ENCODE measurements at regions not wholly inside any gene's neighbourhood (a gene's known extent, or its start where the extent isn't known, plus 50 kb on each side); places are given as distances from the start of the nearest gene placed in this dataset.
"Not testable (repeated sequence)": the region's sequence is repeated elsewhere in the genome, so short reads cannot be mapped to it uniquely, and the experiment has no call there.

- FAIRE-seq: no peak
Measured at GRCh38 chrX:63581906-63582305, 203.1 kb downstream of the ARHGEF9 start.

DNA sequence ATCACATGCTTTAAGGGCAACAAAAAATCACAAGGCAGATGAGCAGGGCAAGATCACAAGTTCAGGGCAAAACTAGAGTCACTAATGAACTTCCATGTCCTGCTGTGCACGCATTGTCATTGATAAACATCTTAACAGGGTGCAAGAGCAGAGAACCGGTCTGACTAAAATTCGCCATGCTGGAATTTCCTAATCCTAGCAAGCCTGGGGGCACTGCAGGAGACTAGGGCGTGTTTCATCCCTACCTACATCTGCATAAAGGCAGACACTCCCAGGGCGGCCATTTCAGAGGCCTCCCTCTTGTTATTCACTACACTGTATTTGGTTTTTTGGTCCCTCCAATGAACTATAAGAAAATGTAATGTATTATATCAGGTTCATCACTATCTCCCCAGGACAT, 203.6 kb downstream of the ARHGEF9 start:
- FAIRE-seq: no peak

- FAIRE-seq: no peak
Measured at GRCh38 chrX:63576533-63576932, 208.5 kb downstream of the ARHGEF9 start.

- FAIRE-seq: not testable (repeated sequence)
Measured at GRCh38 chrX:63575700-63576099, 209.3 kb downstream of the ARHGEF9 start.

DNA sequence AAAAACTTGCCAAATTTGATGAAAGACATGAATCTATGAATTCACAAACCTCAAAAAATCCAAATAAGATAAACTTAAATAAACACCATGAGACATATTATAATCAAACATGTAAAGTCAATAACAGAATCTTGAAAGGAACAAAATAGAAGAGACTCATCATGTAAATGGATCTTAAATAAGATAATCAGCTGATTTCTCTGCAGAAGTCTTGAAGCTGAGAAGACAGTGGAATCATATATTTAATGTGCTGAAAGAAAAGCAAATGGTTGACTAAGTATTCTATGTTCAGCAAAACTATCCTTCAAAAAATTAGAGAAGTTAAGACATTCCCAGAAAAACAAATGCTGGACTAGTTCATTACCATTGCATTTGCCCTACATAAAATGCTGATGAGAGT, 215.7 kb upstream of the SPIN4 start:
- no peak for FAIRE-seq

DNA sequence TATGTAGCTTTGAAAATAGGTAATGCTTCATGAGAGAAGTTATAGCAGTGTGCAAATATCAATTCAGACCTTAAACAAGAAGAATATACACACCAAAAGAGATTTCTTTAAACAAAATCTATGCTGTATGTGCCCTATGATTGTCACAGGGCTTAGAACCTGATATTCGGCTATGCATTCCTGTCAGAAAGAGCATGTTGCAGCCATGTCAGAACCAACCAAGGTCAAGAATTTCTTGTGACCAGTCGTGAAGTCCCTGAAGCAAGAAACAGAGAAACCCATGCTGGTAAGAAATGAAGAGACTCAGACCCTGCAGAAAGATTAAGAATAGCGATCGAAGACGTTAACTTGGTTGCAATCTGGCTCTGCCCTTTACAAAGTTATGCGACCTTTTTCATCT, 210.3 kb upstream of the SPIN4 start:
- no peak for FAIRE-seq

DNA sequence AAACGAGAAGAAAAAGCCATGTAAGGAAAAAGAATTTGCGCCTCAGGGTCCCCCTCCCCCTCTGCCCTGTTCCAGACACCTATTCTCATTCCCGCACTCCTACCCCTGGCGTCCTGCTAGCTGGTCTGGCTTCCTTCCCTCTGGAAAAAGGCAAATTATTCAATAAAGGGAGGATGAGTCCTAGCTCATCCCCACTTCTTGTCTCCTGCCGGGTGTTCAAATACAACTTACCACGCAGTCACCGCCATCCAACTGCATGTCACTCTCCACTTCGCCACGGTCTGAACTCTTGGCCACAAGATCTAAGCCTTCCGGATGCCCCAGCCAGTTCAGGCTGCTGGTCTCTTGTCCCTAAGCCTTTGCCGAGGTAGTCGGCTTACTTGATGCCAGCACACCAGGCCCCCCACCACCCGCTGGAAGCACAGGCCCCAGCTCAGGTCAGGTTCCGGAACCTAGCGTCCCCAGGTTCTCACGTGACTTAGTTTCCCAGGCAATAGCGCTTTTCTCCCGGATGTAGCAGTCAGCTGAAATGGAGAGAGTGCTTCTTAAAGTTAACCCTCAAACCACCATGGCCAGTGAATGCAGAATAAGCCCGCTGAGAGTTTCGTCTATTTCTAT, 209.6 kb upstream of the SPIN4 start:
- peak; percentile 98 for FAIRE-seq

- FAIRE-seq: no peak
Measured at GRCh38 chrX:63551856-63552255, 200.7 kb upstream of the SPIN4 start.

DNA sequence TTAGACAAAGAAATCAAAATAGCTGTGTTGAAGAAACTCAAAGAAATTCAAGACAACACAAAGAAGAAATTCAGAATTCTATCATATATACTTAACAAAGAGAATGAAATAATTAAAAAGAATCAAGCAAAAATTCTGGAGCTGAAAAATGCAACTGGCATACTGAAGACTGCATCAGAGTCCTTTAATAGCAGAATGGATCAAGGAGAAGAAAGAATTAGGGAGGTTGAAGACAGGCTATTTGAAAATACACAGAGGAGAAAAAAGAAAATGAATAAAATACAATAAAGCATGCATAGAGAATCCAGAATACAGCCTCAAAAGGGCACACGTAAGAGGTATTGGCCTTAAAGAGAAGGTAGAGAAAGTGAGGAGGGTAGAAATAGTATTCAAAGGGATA, 179.5 kb upstream of the SPIN4 start:
- FAIRE-seq: peak; percentile 21

- no peak for FAIRE-seq
Measured at GRCh38 chrX:63529961-63530360, 178.8 kb upstream of the SPIN4 start.

DNA sequence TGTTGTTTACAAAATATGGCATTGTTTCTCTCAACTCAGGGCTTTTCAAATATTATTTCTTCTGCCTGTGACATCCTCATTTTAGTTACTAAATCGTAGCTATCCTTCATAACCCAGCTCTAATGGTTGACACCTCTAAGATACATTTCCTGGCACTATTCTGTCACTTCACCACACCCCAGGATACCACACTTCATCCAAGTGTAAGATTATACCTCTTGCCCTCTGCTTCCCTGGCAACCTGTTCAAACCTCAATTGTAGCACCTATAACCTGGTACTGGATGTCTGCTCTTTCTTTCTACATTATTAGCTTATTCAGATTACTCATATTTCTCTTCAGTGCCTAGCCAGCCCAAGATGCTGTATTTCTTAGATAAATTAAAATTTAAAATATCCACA, 175.7 kb upstream of the SPIN4 start:
- FAIRE-seq: no peak

DNA sequence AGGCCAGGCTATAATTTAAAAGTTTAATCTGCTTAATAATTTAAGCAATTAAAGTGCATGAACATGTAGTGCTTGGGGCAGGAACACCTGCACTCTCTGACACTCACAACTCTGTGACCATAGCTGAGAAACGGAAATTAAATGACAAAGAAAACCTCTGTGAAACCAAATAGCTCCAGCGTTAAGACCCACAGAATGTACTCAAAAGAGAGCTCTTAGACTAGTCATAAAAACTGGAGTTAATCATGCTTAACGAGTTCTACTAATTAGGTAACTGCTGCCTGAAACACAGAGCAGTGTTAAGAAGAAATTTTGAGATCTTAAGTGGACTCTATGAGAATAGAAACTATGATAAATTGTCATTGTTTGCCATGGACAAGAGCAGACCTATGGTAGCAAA, 174.4 kb upstream of the SPIN4 start:
- FAIRE-seq: no peak

GRCh38 chrX:63519368-63519767, 168.2 kb upstream of the SPIN4 start:
- FAIRE-seq: not testable (repeated sequence)

GRCh38 chrX:63514569-63515080, 163.5 kb upstream of the SPIN4 start:
- no peak for FAIRE-seq

GRCh38 chrX:63513825-63514568, 162.9 kb upstream of the SPIN4 start:
- no peak for FAIRE-seq

- FAIRE-seq: no peak
Measured at GRCh38 chrX:63511361-63511760, 160.2 kb upstream of the SPIN4 start.

GRCh38 chrX:63508668-63509067, 157.5 kb upstream of the SPIN4 start:
- no peak for FAIRE-seq

GRCh38 chrX:63506320-63506719, 155.2 kb upstream of the SPIN4 start:
- FAIRE-seq: peak; percentile 82

DNA sequence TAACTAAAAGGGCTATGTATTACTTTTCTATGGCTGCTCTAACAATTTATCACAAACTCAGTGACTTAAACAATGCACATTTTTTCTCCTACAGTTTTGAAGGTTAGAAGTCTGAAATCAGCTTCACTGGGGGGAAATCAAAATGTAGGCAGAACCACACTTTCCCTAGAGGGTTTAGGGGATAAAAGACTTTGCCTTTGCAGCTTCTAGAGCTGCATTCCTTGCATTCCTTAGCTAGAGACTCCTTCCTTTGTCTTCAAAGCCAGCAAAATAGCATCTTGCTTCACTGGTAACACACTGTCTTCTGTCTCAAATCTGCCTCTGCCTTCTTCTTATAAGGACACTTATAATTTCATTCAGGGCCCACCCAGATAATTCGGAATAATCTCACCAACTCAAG, 152.4 kb upstream of the SPIN4 start:
- FAIRE-seq: no peak

- no peak for FAIRE-seq
Measured at GRCh38 chrX:63488546-63489373, 137.6 kb upstream of the SPIN4 start.

- no peak for FAIRE-seq
Measured at GRCh38 chrX:63475200-63475599, 124.1 kb upstream of the SPIN4 start.

DNA sequence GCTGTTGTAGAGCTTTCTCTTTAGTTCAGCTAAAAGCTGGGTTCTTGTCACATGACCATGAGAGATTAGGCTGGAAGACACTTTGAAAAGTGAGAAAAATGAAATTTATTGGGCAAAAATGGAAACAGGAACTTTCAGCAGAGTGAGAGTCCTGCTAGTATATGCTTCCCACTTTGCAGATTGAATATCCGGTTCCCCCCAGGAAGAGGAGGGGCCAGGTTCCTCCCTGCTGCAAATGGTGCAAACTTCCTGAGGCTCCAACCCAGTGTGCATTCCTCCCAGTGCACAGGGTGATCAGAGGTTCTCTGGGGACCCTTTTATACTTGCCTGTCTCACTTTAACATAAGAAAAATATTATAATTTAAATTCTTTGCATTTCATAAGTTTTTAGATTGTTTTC, 119.9 kb upstream of the SPIN4 start:
- FAIRE-seq: no peak

DNA sequence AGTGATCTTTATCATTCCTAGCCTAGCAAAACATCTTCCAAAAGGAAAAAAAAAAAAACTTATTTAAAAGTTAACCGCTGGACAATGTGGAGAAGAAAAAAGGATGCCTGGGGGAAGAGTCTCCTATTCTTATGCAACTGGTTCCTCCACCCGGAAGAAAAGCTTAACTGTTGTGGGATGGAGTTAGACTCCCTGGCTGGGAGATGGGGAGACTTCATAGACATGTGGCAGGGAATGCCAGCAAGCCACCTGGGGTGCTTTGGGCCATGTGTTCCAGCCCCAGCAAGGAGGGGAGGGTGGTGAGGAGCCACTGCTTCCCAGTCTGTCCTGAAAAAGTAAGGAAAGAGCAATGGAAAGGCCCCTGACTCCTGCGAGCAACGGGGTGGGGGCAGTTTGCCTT, 119.4 kb upstream of the SPIN4 start:
- FAIRE-seq: no peak

DNA sequence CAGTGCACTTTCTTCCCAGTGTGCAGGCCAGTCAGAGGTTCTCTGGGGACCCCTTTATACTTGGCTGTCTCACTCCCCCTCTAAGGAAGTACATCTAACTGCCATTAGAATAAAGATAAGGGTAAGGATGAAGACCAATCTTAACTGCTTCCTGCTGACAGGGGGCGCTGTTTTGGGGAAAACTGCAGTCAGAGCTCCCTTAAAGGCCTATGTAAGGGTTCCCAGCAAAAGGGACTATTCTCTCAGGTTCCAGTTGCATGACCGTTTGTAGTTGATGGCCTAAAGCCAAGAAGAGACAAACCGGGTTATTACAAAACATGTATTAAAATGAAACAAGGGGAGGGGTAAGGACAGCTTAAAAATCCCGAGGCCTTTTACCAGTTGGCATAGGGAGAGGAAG, 115.6 kb upstream of the SPIN4 start:
- FAIRE-seq: no peak
